ENCODE measurements at regions not wholly inside any gene's neighbourhood (a gene's known extent, or its start where the extent isn't known, plus 50 kb on each side); places are given as distances from the start of the nearest gene placed in this dataset.

- TF ChIP-seq CTCF (conservative IDR thresholded peaks at IDR 0.05; ENCODE audit: low read depth, low read length) (no peak), USF2 (IDR thresholded peaks at IDR 0.05; ENCODE audit: low read depth, low read length) (no peak), POLR2A (IDR thresholded peaks at IDR 0.05; ENCODE audit: low read depth, low read length) (no peak), RCOR1 (IDR thresholded peaks at IDR 0.05; ENCODE audit: insufficient replicate concordance, low read length) (no peak), MXI1 (IDR thresholded peaks at IDR 0.05; ENCODE audit: borderline replicate concordance, low read depth, low read length) (no peak), RAD21 (IDR thresholded peaks at IDR 0.05; ENCODE audit: low read length) (no peak), CEBPB (IDR thresholded peaks at IDR 0.05; ENCODE audit: low read depth, low read length) (no peak), RFX5 (IDR thresholded peaks at IDR 0.05; ENCODE audit: low read depth, low read length) (no peak), BHLHE40 (IDR thresholded peaks at IDR 0.05; ENCODE audit: low read depth, low read length) (no peak), CHD1 (IDR thresholded peaks at IDR 0.05; ENCODE audit: low read depth, low read length) (no peak), MAZ (IDR thresholded peaks at IDR 0.05; ENCODE audit: borderline replicate concordance, low read depth, low read length) (no peak)
These were observed 94.7 kb upstream of the DIPK2B start for GRCh38 chrX:45295259-45295986.

Data from IMR-90 (cell line).